Ishikawa (cell line): ENCODE measurements at regions not wholly inside any gene's neighbourhood (a gene's known extent, or its start where the extent isn't known, plus 50 kb on each side); places are given as distances from the start of the nearest gene placed in this dataset.

Experiments
- CEBPB ChIP-seq: IDR thresholded peaks from 2 replicates; pipeline ENCODE4 v1.6.1; 2012
- CREB1 ChIP-seq: IDR thresholded peaks from 2 replicates; pipeline ENCODE4 v1.6.1; 2012; ENCODE audit warnings: low read depth
- EGR1 ChIP-seq: IDR thresholded peaks from 2 replicates; pipeline ENCODE4 v1.6.1; 2012
- EP300 ChIP-seq: IDR thresholded peaks from 2 replicates; pipeline ENCODE4 v1.6.1; 2012; ENCODE audit warnings: borderline replicate concordance
- FOXM1 ChIP-seq: IDR thresholded peaks from 2 replicates; pipeline ENCODE4 v1.6.1; 2012; ENCODE audit warnings: low read depth, borderline replicate concordance
- NFIC ChIP-seq: IDR thresholded peaks from 2 replicates; pipeline ENCODE4 v1.6.1; 2012
- RAD21 ChIP-seq: IDR thresholded peaks from 2 replicates; pipeline ENCODE4 v1.6.1; 2012; ENCODE audit warnings: low read depth
- TAF1 ChIP-seq: IDR thresholded peaks from 2 replicates; pipeline ENCODE4 v1.6.1; 2012; ENCODE audit warnings: low read depth, mild to moderate bottlenecking
- TCF12 ChIP-seq: IDR thresholded peaks from 2 replicates; pipeline ENCODE4 v1.6.1; 2012; ENCODE audit warnings: low read depth
- TEAD4 ChIP-seq: IDR thresholded peaks from 2 replicates; pipeline ENCODE4 v1.6.1; 2012
- YY1 ChIP-seq: IDR thresholded peaks from 2 replicates; pipeline ENCODE4 v1.6.1; 2012; ENCODE audit warnings: low read depth
- ZBTB7A ChIP-seq: IDR thresholded peaks from 2 replicates; pipeline ENCODE4 v1.6.1; 2012; ENCODE audit warnings: low read depth
- TF ChIP-seq, protein P1 (sequence below): IDR thresholded peaks from 2 replicates; pipeline ENCODE4 v1.6.1; 2012; ENCODE audit warnings: low read depth, mild to moderate bottlenecking
- TF ChIP-seq, protein P2 (sequence below): IDR thresholded peaks from 2 replicates; pipeline ENCODE4 v1.6.1; 2012
- TF ChIP-seq, protein P3 (sequence below): IDR thresholded peaks from 2 replicates; pipeline ENCODE4 v1.6.1; 2012

DNA sequence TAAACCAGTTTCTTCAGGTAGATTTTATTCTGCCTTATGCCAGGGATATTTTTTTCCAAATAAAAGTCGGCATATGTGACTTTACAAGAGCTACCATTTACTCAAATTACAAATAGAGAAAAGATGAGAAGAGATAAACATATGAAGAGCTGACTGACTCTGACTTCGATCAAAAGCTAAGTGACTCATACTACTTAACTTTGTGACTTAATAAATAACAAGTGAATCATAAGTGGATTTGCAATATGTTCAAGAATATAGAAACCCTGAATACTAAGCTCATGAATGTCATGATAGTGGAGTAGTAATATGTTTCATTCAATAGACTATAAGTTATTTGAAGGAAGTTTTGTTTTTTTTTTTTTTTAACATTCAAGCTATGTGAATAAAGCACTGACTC, 130.5 kb upstream of the ANO3 start:
- TF ChIP-seq FOXM1 (no peak), NFIC (no peak), TEAD4 (no peak), ZBTB7A (no peak), EGR1 (no peak), RAD21 (no peak), YY1 (no peak), TAF1 (no peak), EP300 (no peak), CREB1 (no peak)
- TF ChIP-seq, protein P1, sequence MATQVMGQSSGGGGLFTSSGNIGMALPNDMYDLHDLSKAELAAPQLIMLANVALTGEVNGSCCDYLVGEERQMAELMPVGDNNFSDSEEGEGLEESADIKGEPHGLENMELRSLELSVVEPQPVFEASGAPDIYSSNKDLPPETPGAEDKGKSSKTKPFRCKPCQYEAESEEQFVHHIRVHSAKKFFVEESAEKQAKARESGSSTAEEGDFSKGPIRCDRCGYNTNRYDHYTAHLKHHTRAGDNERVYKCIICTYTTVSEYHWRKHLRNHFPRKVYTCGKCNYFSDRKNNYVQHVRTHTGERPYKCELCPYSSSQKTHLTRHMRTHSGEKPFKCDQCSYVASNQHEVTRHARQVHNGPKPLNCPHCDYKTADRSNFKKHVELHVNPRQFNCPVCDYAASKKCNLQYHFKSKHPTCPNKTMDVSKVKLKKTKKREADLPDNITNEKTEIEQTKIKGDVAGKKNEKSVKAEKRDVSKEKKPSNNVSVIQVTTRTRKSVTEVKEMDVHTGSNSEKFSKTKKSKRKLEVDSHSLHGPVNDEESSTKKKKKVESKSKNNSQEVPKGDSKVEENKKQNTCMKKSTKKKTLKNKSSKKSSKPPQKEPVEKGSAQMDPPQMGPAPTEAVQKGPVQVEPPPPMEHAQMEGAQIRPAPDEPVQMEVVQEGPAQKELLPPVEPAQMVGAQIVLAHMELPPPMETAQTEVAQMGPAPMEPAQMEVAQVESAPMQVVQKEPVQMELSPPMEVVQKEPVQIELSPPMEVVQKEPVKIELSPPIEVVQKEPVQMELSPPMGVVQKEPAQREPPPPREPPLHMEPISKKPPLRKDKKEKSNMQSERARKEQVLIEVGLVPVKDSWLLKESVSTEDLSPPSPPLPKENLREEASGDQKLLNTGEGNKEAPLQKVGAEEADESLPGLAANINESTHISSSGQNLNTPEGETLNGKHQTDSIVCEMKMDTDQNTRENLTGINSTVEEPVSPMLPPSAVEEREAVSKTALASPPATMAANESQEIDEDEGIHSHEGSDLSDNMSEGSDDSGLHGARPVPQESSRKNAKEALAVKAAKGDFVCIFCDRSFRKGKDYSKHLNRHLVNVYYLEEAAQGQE, result no peak
- TF ChIP-seq, protein P2, sequence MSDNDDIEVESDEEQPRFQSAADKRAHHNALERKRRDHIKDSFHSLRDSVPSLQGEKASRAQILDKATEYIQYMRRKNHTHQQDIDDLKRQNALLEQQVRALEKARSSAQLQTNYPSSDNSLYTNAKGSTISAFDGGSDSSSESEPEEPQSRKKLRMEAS, result no peak

DNA sequence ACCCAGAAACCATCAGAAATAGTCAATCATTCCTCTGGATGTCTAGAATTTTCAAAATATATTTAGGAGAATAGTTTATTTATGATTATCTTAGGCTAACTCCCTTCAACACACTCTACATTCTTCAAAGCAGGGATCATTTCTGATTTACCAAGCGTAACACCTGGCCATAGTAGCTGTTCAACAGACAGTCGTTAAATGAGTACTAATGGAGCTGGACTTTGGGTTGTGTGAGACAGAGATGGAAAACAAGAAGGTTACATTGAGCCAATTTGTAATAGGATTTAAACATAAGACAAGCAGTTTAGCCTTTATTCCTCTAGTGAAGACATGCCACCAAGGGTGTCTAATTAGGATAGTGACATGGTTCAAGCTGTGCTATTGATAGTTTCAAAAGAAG, 129.2 kb upstream of the ANO3 start:
- TF ChIP-seq CREB1 (no peak), FOXM1 (no peak), EGR1 (no peak)

DNA sequence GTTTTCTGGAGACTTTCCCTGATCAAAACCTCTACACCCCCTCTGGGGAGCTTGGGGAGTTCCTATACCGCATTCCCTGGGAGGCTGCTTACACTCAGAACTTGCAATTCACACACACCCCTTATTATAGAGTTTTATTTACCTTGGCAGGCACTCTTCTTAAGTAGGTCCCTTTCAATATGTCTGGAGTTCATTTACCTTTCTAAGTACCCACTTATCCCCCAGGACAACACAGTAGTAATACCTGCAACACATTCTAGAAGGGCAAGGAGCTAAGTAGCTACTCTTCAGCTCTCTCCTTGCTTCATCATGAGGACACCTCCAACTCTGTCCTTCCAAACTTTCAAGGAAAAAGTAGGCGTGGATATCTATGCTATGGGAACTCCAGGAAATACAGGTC, 127.8 kb upstream of the ANO3 start:
- TF ChIP-seq, protein P3, sequence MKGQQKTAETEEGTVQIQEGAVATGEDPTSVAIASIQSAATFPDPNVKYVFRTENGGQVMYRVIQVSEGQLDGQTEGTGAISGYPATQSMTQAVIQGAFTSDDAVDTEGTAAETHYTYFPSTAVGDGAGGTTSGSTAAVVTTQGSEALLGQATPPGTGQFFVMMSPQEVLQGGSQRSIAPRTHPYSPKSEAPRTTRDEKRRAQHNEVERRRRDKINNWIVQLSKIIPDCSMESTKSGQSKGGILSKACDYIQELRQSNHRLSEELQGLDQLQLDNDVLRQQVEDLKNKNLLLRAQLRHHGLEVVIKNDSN, result no peak
- TF ChIP-seq, protein P1, result no peak
- no peak for TF ChIP-seq TEAD4
- TF ChIP-seq FOXM1, result no peak
- TF ChIP-seq, protein P2, result no peak
- TF ChIP-seq TCF12, result no peak
- TF ChIP-seq CEBPB, result no peak

DNA sequence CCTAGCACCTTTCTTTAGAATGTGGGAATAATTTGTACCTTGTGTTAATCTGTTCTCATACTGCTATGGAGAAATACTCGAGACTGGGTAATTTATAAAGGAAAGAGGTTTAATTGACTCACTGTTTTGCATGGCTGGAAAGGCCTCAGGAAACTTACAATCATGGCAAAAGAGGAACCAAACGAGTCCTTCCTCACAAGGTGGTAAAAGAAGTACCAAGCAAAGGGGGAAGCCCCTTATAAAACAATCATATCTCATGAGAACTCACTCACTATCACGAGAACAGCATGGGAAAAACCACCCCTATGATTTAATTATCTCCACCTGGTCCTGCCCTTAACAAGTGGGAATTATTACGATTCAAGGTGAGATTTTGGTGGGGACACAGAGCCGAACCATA, 127.1 kb upstream of the ANO3 start:
- TF ChIP-seq CEBPB, result no peak
- TF ChIP-seq ZBTB7A, result no peak
- no peak for TF ChIP-seq TCF12
- TF ChIP-seq, protein P3, result no peak
- no peak for TF ChIP-seq TEAD4
- TF ChIP-seq CREB1, result no peak
- TF ChIP-seq EGR1, result no peak
- TF ChIP-seq TAF1, result no peak
- TF ChIP-seq FOXM1, result no peak
- TF ChIP-seq EP300, result no peak
- TF ChIP-seq, protein P1, result no peak
- TF ChIP-seq RAD21, result no peak
- no peak for TF ChIP-seq YY1
- TF ChIP-seq NFIC, result no peak
- TF ChIP-seq, protein P2, result no peak
